Gastroesophageal sphincter (tissue), 4 donors: ENCODE measurements at regions not wholly inside any gene's neighbourhood (a gene's known extent, or its start where the extent isn't known, plus 50 kb on each side); places are given as distances from the start of the nearest gene placed in this dataset.

ENCODE experiments used
- ATAC-seq: fragments of 150-250 bp; one replicate; pipeline ENCODE4 v1.9.1; 2016; ENCODE audit warnings: mild to moderate bottlenecking, moderate library complexity
- H3K27ac ChIP-seq, 4 donors: fragments of 200-600 bp; sonication (generic) in 3 of 4; 1 replicate in 3 of 4; 2 replicates in 1 of 4; pipeline ENCODE4 v1.5.1; 2016 to 2019
- H3K27me3 ChIP-seq: fragments of 200-600 bp; sonication (generic); one replicate; pipeline ENCODE4 v1.5.1; 2019
- H3K36me3 ChIP-seq, 2 donors: fragments of 200-600 bp; sonication (generic); one replicate each; pipeline ENCODE4 v1.5.1; 2019; ENCODE audit warnings: control low read depth in 1 of 2
- H3K4me1 ChIP-seq, 3 donors: fragments of 200-600 bp; sonication (generic); 1 replicate in 2 of 3; 2 replicates in 1 of 3; pipeline ENCODE4 v1.5.1; 2016 to 2019; ENCODE audit warnings: control low read depth in 2 of 3
- H3K4me3 ChIP-seq, 2 donors: fragments of 200-600 bp; sonication (generic); one replicate each; pipeline ENCODE4 v1.5.1; 2019; ENCODE audit warnings: mild to moderate bottlenecking in 1 of 2, moderate library complexity in 1 of 2
- H3K9me3 ChIP-seq, 3 donors: fragments of 200-600 bp; sonication (generic); one replicate each; pipeline ENCODE4 v1.5.1; 2017 to 2019; ENCODE audit warnings: control low read depth in 2 of 3
- EP300 ChIP-seq: sonication (generic); formaldehyde crosslinking; IDR thresholded peaks from one replicate; pipeline ENCODE4 v1.6.1; 2017; ENCODE audit warnings: antibody characterized with exemption, mild to moderate bottlenecking
- POLR2A ChIP-seq, 2 donors: fragments of 450-650 bp; IDR thresholded peaks; one replicate each; pipeline ENCODE4 v1.6.1; 2017; ENCODE audit warnings: antibody characterized with exemption in 2 of 2, mild to moderate bottlenecking in 2 of 2, moderate library complexity in 1 of 2
- POLR2AphosphoS5 ChIP-seq: sonication (generic); formaldehyde crosslinking; IDR thresholded peaks from one replicate; pipeline ENCODE4 v1.6.1; 2017; ENCODE audit warnings: antibody characterized with exemption
- WGBS, 2 donors: methylation state at CpG; one replicate each; pipeline ENCODE4 v1.1.5; 2018; ENCODE audit warnings: low coverage in 1 of 2; 5-methylcytosine and 5-hydroxymethylcytosine counted together
- TF ChIP-seq, protein P1 (sequence below), 4 experiments: fragments of 200-600 bp in 2 of 4; fragments of 450-650 bp in 2 of 4; sonication (generic) in 1 of 4; IDR thresholded peaks; one replicate each; pipeline ENCODE4 v1.5.1; 2017 to 2019; ENCODE audit warnings: antibody characterized with exemption in 4 of 4, mild to moderate bottlenecking in 2 of 4, moderate library complexity in 2 of 4

DNA sequence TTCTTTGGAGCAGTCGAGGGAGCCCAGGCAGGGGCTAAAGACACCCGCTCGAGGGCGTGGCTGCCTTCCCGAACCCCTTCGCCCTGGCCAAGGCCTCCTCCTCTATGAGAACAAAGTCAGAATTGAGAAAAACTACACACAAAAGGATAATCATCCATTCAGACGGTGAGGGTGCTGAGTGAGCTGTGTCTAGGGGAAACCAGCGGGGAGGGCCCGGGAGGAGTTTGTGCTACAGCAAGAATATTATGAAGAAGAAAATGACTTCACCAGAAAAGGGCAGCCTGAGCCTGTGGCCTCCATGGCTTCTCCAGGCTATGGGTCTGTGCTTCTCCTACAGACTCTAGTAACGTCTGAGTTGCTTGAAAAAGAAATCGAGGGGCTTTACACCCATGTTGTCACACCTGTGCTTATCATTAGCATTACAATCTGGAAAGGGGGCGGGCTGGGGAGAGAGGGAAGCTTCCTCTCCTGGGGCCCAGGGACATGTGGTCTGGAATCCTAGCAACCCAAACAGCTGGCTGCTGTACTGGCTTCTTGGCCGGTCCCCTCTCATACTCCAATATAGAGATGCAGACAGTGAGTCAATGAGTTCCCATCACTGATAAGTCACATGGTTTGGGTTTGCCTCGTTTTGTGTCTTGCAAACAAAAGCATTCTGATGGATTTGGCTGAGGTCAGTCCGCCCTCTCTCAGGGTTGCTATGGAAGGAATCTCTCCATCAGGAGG lies 52.0 kb upstream of the ARL4C start:
- Histone ChIP-seq H3K27me3 (peaks cover 30% of the 10 kb centered on the region), H3K36me3 (no peaks in the 10 kb centered on the region), H3K4me1 (peaks cover 0 to 13% (median 0%) of the 10 kb centered on the region in 3 donors), H3K27ac (no peak overlapping the region), H3K4me3 (no peak overlapping the region), H3K9me3 (no peaks in the 10 kb centered on the region)
- ATAC-seq: peak; percentile 65
- 45 to 65% methylated on average over 4 to 14 of the region's 15 CpGs for WGBS, 2 donors
- TF ChIP-seq, protein P1, sequence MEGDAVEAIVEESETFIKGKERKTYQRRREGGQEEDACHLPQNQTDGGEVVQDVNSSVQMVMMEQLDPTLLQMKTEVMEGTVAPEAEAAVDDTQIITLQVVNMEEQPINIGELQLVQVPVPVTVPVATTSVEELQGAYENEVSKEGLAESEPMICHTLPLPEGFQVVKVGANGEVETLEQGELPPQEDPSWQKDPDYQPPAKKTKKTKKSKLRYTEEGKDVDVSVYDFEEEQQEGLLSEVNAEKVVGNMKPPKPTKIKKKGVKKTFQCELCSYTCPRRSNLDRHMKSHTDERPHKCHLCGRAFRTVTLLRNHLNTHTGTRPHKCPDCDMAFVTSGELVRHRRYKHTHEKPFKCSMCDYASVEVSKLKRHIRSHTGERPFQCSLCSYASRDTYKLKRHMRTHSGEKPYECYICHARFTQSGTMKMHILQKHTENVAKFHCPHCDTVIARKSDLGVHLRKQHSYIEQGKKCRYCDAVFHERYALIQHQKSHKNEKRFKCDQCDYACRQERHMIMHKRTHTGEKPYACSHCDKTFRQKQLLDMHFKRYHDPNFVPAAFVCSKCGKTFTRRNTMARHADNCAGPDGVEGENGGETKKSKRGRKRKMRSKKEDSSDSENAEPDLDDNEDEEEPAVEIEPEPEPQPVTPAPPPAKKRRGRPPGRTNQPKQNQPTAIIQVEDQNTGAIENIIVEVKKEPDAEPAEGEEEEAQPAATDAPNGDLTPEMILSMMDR (IDR thresholded peaks at IDR 0.05): no peak
- TF ChIP-seq POLR2A (IDR thresholded peaks at IDR 0.05) (no peak), POLR2AphosphoS5 (no peak), EP300 (no peak)

DNA sequence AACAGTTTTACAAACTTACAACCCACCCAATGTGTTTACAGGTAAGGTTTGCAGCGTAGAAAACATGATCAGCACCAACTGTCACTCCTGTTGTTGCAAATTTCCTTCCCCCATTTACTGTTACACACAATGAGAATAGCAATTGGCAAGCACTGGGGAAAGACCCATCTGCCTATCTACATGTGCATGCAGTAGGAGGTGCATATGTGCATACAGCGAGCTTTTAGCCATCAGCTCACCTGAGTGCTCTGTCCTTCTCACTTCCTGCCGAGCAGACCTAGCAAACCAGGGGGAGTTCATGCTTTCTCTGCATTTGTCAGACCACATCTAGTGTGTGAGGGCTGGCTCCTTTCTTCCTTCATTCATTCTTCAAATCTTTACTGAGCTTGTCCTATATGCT lies 49.9 kb upstream of the ARL4C start:
- Histone ChIP-seq H3K9me3 (no peaks in the 10 kb centered on the region), H3K4me3 (no peak overlapping the region), H3K4me1 (peaks cover 0 to 13% (median 0%) of the 10 kb centered on the region in 3 donors), H3K36me3 (no peaks in the 10 kb centered on the region), H3K27me3 (peaks cover 30% of the 10 kb centered on the region), H3K27ac (no peak overlapping the region)
- TF ChIP-seq, protein P1 (IDR thresholded peaks at IDR 0.05): no peak
- no peak for TF ChIP-seq POLR2AphosphoS5
- no peak for TF ChIP-seq POLR2A (IDR thresholded peaks at IDR 0.05)
- no peak for TF ChIP-seq EP300
- ATAC-seq: no peak
- 100% methylated on average over 2 to 3 of the region's 3 CpGs for WGBS, 2 donors
